GM19043 (cell line): ENCODE measurements at regions not wholly inside any gene's neighbourhood (a gene's known extent, or its start where the extent isn't known, plus 50 kb on each side); places are given as distances from the start of the nearest gene placed in this dataset.
"Not testable (repeated sequence)": the region's sequence is repeated elsewhere in the genome, so short reads cannot be mapped to it uniquely, and the experiment has no call there.

Experiments
- ATAC-seq: cut with Tn5 transposase; IDR thresholded peaks from one replicate; pipeline ENCODE4 v1.9.1; 2021; ENCODE audit warnings: low read depth; ENCODE audit not compliant: unreplicated experiment

GRCh38 chr14:81738946-81739659 is 205.4 kb upstream of the SEL1L start:
- ATAC-seq, result no peak

GRCh38 chr14:81743605-81744004 is 210.0 kb upstream of the SEL1L start:
- ATAC-seq, result no peak

GRCh38 chr14:81751198-81751597 is 217.5 kb upstream of the SEL1L start:
- no peak for ATAC-seq

- ATAC-seq, result no peak
Measured at GRCh38 chr14:81759541-81759940, 225.9 kb upstream of the SEL1L start.

DNA sequence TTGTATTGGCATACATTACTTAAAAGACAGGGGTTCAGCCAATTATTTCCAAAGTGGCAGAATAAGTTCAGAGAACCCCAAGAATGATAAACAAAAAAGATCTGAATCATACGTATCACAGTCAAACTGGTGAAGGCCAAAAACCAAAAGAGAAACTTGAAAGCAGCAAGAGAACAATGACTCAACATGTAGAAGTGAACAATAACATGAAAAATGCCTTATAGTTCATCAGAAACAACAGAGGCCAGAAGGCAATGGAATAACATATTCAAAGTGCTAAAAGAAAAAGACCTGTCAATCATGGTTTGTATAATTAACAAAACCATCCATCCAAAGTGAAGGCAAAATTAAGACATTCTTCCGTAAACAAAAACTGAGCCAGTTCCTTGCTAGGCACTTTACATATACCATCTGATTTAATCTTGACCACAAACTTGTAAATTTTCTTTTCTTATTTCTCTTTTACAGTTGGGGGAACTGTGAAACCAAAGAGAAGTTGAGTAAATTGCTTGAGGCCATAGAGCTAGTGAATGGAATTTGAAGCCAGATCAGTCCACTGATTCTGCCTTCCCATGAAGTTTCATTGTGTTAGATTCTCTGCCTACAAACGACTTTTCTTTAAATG is 232.1 kb upstream of the SEL1L start:
- no peak for ATAC-seq

DNA sequence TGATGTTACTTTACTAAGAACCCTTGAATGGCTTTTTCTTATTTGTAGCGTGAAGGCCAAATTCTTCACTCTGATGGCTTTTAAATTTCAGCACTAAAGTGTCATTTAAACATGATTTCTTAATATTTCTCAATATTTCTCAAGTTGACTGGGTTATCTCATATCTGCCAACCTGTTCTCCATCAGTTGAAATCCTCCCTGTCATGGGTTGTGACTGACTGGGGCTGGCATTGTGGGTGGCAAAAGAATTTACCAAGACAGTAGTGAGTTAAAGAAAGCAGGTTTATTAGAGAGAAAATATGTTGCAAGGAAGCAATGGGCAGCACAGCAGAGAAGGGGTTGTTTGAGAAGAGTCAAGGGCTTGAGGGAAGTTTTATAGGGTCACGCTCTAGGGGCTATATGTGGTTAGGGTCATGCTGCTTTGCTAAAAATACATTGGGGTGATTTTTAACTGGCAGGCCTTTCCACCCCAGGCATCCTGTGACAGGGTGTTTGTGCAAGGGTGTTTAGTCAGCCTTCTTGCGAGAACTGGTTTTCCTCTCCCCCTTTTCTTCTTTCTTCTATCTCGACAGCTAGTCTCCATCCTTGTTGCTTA is 232.8 kb upstream of the SEL1L start:
- no peak for ATAC-seq

- ATAC-seq, result no peak
Measured at GRCh38 chr14:81767266-81767995, 233.8 kb upstream of the SEL1L start.

DNA sequence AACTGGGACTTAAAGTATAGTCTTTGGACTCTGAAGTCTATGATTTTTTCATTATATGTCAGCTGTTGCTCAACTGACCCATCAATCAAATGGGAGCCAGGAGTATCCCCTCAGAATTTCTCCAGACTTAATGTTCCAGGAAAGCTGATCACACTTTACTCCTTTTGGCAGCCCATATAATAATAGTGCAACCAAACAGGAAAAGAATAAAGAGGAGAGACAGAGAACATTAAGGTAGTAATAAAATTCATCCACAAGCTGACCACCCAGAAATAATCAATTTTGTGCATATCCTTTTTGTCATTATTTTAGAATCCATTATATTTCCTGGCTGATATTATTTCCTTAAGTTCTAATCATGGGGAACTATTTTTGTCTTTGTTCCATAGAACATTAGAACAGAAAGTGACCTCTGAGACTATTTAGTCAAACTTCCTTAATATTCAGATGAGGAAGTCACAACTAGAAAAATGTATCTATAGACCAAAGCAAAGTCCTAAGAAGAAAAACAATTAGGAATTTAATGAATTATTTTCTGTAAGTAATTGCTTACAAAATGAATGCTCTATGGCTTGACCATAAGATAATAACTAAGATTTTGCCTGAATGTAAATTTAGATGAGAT is 238.1 kb upstream of the SEL1L start:
- ATAC-seq, result no peak

- ATAC-seq, result no peak
Measured at GRCh38 chr14:81772381-81772780, 238.7 kb upstream of the SEL1L start.

DNA sequence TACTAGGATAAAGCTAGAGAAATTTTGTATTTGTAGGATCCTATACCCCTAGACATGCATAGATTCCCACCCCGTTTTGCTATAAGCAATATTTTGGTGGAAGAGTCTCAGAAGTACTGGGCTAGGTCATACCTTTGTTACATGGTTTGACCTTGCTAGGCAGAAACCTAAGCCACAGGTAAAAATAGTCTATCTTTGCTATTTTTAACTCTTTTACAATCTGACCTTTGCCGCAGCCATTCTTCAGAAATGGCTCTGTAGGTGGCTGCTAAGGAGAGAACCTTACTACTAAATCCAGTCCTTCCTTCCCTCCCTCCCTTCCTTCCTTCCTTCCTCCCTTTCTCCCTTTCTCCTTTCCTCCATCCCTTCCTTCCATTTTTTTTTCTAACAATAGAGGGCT is 242.9 kb upstream of the SEL1L start:
- ATAC-seq, result no peak

DNA sequence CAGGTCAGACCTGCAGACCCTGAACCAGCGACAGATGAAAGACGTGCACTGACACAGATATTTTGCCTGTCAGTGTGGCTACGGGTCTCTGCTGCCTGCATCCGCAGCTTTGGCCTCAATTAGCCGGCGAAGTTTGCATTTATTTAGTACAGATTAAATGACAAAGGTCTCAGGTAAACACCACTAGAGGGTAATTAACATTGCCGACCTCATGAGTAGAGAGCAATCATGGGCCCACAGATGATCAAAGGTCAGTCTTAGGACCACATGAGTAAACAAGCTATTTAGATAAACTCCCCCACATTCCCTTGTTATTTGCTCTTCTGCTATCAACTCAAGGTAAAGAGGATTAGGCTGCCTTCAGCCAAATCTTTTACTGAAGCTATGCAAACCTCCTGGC is 248.1 kb upstream of the SEL1L start:
- not testable (repeated sequence) for ATAC-seq

DNA sequence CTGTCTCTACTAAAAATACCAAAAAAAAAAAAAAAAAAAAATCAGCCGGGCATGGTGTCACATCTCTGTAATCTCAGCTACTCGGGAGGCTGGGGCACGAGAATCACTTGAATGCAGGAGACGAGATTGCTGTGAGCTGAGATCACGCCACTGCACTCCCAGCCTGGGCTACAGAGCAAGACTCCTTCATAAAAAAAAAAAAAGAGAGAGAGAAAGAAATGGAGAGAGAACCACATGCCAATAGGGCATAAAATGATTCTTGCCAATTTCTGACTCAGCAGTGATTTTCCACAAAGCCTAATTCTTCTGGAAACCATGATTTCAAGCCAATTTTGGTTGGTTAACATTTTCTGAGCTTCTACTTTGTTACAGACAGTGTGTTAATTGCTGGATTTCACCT is 250.4 kb upstream of the SEL1L start:
- no peak for ATAC-seq

GRCh38 chr14:81797315-81797714 is 263.7 kb upstream of the SEL1L start:
- ATAC-seq, result no peak

DNA sequence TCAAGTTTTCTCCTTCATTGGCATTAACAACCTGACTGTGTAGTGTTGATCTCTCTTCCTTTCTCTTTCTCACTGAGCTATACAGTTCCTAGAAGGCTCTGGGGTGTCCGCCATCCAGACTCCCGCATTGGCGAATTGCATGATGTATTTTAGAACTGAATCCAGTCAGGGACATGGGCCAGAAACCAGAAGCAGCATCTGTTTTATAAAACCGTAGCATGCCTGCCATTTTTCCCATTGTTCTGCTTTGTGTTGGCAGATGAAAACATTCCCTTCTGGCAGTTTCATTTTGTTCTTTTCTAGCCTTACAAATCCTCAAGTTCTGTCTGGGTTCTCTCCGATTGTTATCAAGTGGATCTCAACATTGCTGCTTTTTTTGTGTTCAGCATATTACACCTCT is 268.3 kb upstream of the SEL1L start:
- no peak for ATAC-seq

GRCh38 chr14:81802341-81802740 is 268.7 kb upstream of the SEL1L start:
- ATAC-seq, result no peak

DNA sequence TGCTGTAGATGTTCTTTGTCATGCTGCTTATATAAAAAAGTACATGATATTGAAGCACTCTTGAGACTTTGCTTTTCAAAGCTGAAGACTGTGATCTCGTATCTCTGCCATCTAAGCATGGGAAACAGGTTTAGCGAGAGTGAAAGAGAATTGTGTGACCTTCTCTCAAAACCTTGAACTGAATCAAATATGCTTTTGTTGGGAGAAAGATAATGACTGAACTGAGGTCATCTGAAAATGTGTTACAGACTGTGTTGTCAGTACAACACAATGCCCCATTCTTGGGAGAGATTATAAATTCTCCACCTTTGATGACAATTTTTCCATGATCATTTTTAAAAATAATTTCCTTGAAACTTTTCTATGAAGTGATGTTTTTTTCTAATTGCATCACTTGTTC is 272.1 kb upstream of the SEL1L start:
- ATAC-seq, result no peak

DNA sequence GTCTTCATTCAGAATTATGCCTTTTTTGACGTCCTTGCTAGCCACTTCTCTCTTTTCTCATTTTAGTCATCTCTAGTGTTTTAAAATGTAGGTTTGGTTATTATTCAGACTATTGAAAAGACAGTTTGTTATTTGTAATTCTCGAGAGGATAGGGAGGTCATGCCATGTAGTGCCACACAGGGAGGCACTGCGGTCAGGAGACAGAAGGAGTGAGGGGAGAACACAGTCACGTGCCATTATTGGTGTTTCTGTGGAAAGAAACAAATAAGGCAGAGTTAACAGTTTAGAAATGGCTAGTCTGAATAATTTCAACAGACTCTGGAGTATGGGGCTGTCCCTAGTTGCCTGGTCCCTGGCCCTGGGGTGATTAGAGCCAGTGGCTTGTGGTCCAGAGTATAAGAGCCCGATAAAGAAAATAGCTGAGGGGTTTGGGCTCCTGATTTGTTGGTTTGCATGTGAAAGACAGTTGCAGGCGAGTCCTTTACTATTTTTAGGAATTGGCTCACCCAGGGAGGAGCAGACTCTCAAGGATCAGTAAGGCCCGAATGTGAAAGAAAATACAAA is 278.1 kb upstream of the SEL1L start:
- ATAC-seq, result no peak

DNA sequence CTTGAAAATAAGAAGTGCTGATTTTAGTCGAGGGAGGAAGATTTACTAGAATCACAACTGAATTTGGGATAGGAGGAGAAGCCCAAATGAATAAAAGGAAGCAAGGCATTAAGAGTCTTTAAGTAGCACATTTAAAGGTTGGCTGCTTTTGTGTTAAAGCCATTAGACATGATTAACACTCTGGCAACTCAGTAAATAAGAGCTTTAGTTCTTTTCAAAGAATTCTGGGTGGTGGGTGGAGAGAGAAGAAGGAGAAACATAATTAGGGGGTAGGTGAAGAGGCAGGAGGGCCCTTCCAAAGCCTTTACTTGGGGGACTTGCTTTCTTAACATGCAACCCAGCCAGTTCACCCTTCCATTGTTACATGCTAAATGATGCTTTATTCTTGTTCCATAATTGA is 284.6 kb upstream of the SEL1L start:
- ATAC-seq, result no peak

DNA sequence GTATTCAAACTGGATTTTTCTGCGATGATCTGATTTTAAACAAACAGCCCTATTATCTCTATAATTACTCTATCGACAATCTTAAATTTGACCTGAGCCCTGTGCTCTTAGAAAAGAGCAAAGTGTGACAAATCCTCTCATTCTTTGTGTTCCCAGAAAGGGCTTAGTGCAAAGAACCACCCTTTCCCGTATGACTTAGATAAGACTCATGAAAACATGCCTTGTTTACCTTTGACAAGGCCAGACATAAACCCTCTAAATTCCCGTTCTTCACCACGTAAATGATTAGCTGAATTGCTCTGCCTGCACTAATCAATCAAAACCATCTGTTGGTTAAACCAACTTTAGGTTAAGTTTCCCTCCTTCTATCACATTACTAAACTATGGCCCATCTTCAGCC is 285.7 kb upstream of the SEL1L start:
- no peak for ATAC-seq

- no peak for ATAC-seq
Measured at GRCh38 chr14:81819910-81820309, 286.3 kb upstream of the SEL1L start.

DNA sequence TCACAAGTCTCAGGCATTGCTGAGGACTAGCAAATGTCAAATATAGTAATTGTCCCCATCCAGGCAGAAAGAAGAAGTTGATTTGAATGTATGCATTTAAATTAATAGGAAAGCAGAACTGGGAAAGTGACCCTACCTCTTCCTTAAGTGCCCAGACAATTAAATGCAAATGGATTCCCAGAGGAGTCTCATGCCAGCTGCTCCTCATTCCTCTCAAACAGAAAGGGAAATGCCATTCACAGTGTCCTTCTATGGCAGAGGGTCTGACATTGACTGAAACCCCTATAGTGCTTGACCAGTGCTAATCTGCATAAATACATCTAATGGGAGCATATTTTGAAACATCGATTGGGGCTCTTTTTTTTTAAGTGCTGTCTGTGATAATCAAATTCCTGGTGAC is 292.4 kb upstream of the SEL1L start:
- no peak for ATAC-seq
